Activated T-cell treated with anti-CD3 and anti-CD28 coated beads, Interleukin-2, amount 50 U/mL, for 24 hours (primary cell): ENCODE measurements at regions not wholly inside any gene's neighbourhood (a gene's known extent, or its start where the extent isn't known, plus 50 kb on each side); places are given as distances from the start of the nearest gene placed in this dataset.

Experiments
- DNase-seq: peaks from one replicate; pipeline ENCODE4 v3.0.0-alpha.2; 2020
- H3K27ac Mint-ChIP-seq: 2 replicates; pipeline ENCODE4 v1.8.0; 2020; ENCODE audit warnings: mild to moderate bottlenecking, mixed read lengths
- H3K27me3 Mint-ChIP-seq: 2 replicates; pipeline ENCODE4 v1.8.0; 2020; ENCODE audit warnings: mixed read lengths
- H3K36me3 Mint-ChIP-seq: 2 replicates; pipeline ENCODE4 v1.8.0; 2020; ENCODE audit warnings: low read depth, mixed read lengths
- H3K4me1 Mint-ChIP-seq: 2 replicates; pipeline ENCODE4 v1.8.0; 2020; ENCODE audit warnings: low read depth, mixed read lengths
- H3K4me3 Mint-ChIP-seq: 2 replicates; pipeline ENCODE4 v1.8.0; 2020; ENCODE audit warnings: mild to moderate bottlenecking, moderate library complexity, mixed read lengths
- H3K9me3 Mint-ChIP-seq: 2 replicates; pipeline ENCODE4 v1.8.0; 2020; ENCODE audit warnings: mixed read lengths

DNA sequence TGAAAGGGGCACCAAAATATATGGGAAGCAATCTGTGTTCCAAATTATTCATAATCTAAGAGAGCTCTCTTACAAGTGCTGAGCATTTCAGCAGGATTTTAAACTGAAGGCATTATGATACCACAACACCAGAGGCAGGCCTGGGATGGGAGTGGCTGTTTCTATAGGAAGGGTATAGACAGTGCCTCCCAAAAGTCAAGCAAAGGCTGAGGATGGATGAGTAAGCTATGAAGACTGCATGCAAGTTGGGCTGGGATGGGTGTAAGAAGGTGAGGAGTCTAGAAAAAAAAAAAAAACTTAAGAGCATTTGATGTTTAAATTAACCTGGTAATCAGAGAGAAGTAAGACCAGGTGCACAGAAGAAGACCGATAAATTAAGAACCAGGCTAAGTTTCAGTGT is 132.5 kb downstream of the OSR1 start:
- H3K4me1 Mint-ChIP-seq, result no peaks in the 10 kb centered on the region
- no peaks in the 10 kb centered on the region for H3K36me3 Mint-ChIP-seq
- DNase-seq, result no peak
- H3K4me3 Mint-ChIP-seq, result no peak overlapping the region
- H3K9me3 Mint-ChIP-seq, result no peaks in the 10 kb centered on the region
- H3K27ac Mint-ChIP-seq, result no peak overlapping the region
- H3K27me3 Mint-ChIP-seq, result no peaks in the 10 kb centered on the region

DNA sequence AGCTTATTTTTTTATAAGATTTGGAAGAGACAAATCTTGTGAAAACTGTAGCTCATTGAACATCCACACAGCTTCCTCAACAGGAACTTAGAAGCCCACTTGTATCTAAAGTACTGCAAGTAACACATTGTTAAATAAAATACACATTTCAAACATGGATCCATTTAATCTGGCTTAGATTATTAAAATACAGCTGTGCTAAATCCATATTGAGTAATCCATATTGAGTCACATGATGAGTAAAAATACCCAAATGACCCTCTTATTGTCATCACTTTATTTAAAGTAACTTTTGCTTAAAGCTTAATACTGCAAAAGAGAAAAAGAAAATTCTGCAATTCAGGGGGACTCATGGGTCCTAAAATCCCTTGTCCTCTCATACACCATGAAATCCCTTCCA is 133.3 kb downstream of the OSR1 start:
- DNase-seq, result no peak
- H3K36me3 Mint-ChIP-seq, result no peaks in the 10 kb centered on the region
- no peaks in the 10 kb centered on the region for H3K27me3 Mint-ChIP-seq
- no peak overlapping the region for H3K27ac Mint-ChIP-seq
- no peak overlapping the region for H3K4me3 Mint-ChIP-seq
- no peaks in the 10 kb centered on the region for H3K4me1 Mint-ChIP-seq
- no peaks in the 10 kb centered on the region for H3K9me3 Mint-ChIP-seq

DNA sequence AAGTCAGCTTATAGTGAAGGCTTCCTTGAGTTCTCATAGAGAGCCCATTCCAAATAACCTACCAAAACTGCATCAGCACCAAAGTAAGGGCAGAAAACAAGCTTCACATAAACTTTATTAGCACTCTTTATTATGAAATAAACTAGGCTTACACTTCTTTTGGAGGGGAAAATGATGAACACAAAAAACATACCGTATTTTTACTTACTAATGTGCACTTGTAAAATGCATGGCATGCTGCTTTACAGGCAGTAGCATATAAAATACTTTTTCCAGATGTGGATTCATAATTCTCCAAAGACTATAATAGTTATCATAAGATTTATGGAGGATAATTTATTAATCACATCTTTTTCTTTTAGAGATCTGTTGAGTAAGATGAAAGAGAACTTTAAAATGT is 133.9 kb downstream of the OSR1 start:
- Mint-ChIP-seq H3K4me3 (no peak overlapping the region), H3K36me3 (no peaks in the 10 kb centered on the region), H3K9me3 (no peaks in the 10 kb centered on the region), H3K27me3 (no peaks in the 10 kb centered on the region), H3K4me1 (no peaks in the 10 kb centered on the region), H3K27ac (no peak overlapping the region)
- DNase-seq, result no peak

DNA sequence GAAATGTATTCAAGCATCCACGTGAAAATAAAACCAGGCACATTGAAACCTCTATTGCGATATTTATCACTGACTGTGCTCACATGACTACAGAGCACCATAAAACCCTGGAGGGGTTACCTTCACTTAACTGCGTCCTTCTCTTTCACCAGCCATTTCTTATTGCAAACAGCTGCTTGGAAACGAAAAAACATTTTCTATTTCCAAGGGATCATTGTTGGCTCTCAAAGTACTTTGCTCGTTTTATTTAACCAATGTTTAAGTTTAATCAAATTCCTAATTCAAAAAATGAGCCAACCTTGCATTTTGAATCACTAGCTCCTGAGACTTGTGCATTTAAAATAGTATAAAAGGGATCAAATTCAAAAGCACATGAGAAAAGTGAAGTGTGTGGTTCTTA is 134.4 kb downstream of the OSR1 start:
- DNase-seq, result no peak
- H3K27me3 Mint-ChIP-seq, result no peaks in the 10 kb centered on the region
- no peaks in the 10 kb centered on the region for H3K9me3 Mint-ChIP-seq
- H3K4me3 Mint-ChIP-seq, result no peak overlapping the region
- no peaks in the 10 kb centered on the region for H3K4me1 Mint-ChIP-seq
- H3K36me3 Mint-ChIP-seq, result no peaks in the 10 kb centered on the region
- no peak overlapping the region for H3K27ac Mint-ChIP-seq

DNA sequence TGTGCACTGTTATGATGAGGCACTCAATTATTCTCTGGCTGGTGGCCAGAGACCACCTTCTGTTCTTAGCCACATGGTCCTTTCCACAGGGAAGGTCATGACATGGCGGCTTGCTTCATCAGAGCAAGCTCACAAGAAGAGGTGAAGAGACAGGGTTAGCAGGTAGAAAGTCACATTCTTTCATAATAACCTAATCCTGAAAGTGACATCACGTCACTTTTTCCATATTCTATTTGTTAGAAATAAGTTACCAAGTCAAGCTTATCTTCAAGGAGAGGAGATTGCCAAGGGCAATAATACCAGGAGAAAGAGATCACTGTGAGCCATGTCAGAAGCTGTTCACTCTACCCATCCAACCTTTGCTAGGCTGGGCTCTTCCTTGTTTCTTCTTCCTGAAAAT is 139.4 kb downstream of the OSR1 start:
- Mint-ChIP-seq H3K9me3 (no peaks in the 10 kb centered on the region), H3K27me3 (no peaks in the 10 kb centered on the region), H3K27ac (no peak overlapping the region), H3K4me3 (no peak overlapping the region), H3K36me3 (no peaks in the 10 kb centered on the region), H3K4me1 (peaks cover 1% of the 10 kb centered on the region)
- DNase-seq, result no peak

DNA sequence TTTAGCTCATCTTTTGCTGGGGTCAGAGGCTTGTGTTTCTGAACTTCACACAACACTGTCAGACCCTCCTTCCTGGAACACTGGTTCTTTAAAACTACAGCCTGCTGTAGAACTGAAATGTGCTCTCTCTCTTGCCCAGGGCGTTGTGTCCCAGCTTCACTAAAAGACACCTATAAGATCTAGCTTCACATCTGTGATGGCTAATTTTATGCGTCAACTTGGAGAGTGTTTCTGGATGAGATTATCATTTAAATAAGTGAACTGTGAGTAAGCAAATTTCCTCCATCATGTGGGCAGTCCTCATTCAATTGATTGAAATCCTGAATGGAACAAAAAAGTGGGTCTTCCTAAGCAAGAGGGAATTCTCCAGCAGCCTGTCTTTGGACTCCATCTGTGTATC is 140.3 kb downstream of the OSR1 start:
- H3K27me3 Mint-ChIP-seq, result no peaks in the 10 kb centered on the region
- peaks cover 1% of the 10 kb centered on the region for H3K4me1 Mint-ChIP-seq
- no peak overlapping the region for H3K27ac Mint-ChIP-seq
- no peak for DNase-seq
- no peaks in the 10 kb centered on the region for H3K9me3 Mint-ChIP-seq
- no peak overlapping the region for H3K4me3 Mint-ChIP-seq
- H3K36me3 Mint-ChIP-seq, result no peaks in the 10 kb centered on the region

DNA sequence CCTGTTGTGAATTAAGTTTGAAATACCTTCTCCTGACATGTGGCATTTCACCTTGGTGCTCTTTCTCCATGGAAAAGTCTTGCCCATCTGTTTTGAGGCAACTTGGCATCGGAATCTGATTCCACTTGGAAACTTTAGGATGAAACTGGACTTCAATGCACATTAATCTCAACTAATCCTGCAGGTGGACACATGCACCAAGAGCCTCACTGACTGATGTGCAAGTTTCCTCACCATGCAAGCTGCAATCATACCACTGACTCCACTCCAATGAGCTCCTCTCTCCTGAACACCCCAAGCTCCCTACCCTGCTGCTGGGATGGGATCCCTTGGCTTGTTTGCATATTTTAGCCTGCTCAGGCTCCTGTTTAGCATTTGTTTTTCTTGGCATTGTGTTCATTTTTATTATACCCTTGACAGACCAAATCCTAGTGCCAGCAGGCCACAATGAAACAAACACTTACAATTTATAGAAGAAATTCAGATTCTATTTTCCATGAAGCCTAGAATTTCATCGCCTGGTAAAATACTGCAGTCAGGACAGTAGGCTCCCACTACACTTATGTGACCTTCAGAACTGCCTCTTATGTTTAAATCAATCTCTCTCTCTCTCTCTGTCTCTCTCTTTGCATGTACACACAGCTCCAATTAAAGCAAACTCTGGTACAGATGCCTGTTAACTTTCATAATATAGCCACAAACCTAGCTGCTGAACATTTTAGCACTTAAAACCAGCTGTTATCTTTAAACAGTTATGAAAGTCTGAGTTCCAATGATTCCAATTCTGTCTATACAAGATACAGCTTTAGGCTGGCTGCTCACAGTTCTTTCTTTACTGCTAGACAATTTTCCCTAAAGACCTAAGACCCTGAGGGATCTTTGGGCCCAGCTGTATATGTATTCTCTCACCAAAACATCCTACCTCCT is 141.5 kb downstream of the OSR1 start:
- Mint-ChIP-seq H3K9me3 (no peaks in the 10 kb centered on the region), H3K27ac (no peak overlapping the region), H3K4me3 (no peak overlapping the region), H3K4me1 (peaks cover 1% of the 10 kb centered on the region), H3K36me3 (no peaks in the 10 kb centered on the region), H3K27me3 (no peaks in the 10 kb centered on the region)
- DNase-seq, result no peak

DNA sequence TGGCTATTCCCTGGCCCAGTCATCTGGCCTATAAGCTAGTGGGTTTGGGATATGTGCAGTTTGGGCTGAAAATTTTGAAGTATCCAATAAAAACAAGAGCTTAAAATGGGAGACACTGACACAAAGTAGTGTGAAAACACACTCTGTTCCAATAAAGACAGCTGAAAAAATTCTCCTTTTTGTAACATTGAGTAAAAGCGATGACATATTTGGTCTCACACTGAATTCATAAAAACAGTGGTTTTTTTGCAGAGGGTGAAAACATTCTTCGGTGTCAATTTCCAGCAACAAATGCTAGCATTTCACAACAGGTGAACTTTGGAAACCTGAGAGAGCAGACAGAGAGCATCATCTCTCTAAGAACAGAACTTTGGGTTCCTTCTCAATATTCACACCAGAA is 142.2 kb downstream of the OSR1 start:
- Mint-ChIP-seq H3K27me3 (no peaks in the 10 kb centered on the region), H3K4me1 (peaks cover 1% of the 10 kb centered on the region), H3K9me3 (no peaks in the 10 kb centered on the region), H3K27ac (no peak overlapping the region), H3K36me3 (no peaks in the 10 kb centered on the region), H3K4me3 (no peak overlapping the region)
- DNase-seq, result no peak

DNA sequence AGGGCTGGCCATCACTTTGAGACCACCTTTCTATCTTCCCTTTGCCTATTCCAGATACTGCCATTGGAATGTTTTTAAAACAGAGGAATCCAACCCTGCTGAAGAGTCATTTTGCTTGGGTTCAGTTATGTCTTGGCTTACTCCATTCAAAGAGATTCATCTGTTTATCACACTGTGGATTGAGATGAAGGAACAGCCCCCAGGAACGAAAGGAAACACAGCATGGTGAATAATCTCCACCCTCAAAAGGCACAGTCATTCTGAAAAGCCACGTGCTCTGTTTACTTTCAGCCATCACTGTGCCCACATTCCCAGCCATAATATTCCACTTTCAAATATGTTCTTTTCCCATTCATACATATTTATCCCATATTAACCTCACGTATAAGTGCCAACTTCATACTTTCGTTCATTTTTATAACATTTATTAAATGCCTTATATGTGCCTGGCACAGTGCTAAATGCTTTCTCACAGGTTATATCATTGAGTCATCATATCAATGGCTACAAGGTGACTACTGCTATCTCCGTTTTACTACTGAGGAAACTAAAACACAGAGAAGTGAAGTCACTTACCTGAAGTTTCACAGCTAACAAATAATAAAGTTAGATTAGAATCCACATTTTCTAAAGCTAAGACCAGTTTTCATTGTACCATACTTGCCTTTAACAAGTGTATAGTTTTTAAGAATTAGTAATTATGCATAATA is 143.6 kb downstream of the OSR1 start:
- no peak overlapping the region for H3K27ac Mint-ChIP-seq
- H3K4me3 Mint-ChIP-seq, result no peak overlapping the region
- peaks cover 1% of the 10 kb centered on the region for H3K4me1 Mint-ChIP-seq
- no peaks in the 10 kb centered on the region for H3K27me3 Mint-ChIP-seq
- H3K36me3 Mint-ChIP-seq, result no peaks in the 10 kb centered on the region
- no peaks in the 10 kb centered on the region for H3K9me3 Mint-ChIP-seq
- no peak for DNase-seq

DNA sequence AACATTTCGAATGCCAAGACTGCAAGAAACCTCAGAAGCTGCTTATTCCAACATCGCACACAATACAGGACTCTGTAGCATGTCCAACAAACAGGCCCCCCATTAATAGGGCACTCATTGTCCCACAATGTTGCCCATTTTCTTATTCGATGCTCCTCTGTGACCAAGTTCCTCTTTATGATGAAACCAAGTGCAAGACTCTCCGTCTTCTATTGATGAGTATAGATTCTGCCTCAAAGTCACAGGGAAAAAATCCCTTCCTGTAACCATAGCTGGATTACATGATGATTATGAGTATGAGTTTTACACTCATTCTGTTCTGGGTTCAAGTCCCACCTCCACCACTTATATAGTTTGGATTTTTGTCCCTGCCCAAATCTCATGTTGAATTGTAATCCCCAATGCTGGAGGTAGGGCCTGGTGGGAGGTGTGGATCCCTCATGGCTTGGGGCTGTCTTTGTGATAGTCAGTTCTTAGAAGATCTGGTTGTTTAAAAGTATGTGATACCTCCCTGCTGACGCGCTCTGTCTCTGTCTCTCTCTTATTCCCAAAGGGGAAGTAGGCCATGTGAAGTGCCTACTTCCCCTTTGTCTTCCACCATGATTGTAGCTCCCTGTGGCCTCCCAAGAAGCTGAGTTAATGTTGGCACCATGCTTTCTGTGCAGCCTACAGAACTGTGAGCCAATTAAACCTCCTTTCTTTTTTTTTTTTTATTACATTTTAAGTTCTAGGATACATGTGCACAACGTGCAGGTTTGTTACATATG is 148.7 kb downstream of the OSR1 start:
- H3K27me3 Mint-ChIP-seq, result no peaks in the 10 kb centered on the region
- no peaks in the 10 kb centered on the region for H3K36me3 Mint-ChIP-seq
- no peak for DNase-seq
- no peaks in the 10 kb centered on the region for H3K9me3 Mint-ChIP-seq
- no peak overlapping the region for H3K4me3 Mint-ChIP-seq
- peaks cover 1% of the 10 kb centered on the region for H3K4me1 Mint-ChIP-seq
- H3K27ac Mint-ChIP-seq, result no peak overlapping the region

DNA sequence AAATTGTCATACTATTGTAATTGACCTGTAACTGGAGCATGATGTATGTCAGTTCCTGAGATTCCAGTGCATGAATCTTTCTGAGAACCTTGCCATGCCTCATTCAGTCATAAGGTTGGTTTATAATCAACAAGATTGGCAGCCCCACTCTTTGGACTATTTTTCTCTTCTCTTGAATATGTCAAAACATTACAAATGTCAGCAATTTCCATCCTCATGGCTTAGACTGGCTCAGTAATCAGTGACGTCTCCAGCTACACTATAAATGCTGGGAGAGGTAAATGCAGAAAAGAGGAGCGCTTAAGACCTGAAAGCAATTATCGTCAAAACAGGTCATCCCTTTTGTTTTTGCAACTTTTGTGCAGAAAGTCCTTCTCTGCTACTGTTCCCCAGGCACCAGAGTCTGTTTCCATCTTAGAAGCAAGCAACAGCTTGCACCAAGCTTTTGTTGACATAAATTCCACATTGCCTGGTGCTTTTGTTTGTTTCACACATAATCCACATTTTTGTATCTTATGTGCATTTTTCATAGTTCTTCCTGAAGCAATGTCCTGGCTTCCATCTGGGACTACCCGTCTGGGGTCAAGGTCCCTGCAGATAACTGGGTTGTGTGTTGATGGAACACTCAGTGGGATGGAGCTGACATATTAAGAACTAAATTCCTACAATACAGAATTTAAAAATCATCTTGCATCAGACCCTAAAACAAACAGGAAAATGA is 149.8 kb downstream of the OSR1 start:
- no peak for DNase-seq
- no peak overlapping the region for H3K4me3 Mint-ChIP-seq
- H3K27me3 Mint-ChIP-seq, result no peaks in the 10 kb centered on the region
- no peaks in the 10 kb centered on the region for H3K4me1 Mint-ChIP-seq
- H3K9me3 Mint-ChIP-seq, result no peaks in the 10 kb centered on the region
- H3K27ac Mint-ChIP-seq, result no peak overlapping the region
- H3K36me3 Mint-ChIP-seq, result no peaks in the 10 kb centered on the region

DNA sequence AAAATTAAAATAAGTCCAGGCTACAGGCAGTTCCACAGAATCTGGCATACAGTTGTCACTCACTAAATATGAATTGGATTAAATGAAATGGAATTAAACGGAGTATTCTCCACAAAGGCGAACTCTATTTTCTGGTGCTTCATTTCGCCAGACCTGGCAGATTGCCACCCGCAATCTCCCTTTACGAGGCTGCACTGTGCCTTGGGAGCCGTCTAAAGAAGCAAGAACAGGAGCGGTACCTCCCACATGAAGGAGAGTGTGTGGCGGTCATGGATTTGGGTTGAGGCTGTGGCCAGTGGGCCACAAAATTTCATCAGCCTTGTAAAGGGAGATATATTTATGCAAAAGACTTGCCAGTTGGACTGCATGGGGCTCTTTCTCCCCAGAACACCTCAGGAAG is 151.0 kb downstream of the OSR1 start:
- H3K4me1 Mint-ChIP-seq, result no peaks in the 10 kb centered on the region
- no peaks in the 10 kb centered on the region for H3K9me3 Mint-ChIP-seq
- H3K4me3 Mint-ChIP-seq, result no peak overlapping the region
- H3K27ac Mint-ChIP-seq, result no peak overlapping the region
- no peaks in the 10 kb centered on the region for H3K36me3 Mint-ChIP-seq
- DNase-seq, result no peak
- H3K27me3 Mint-ChIP-seq, result no peaks in the 10 kb centered on the region

DNA sequence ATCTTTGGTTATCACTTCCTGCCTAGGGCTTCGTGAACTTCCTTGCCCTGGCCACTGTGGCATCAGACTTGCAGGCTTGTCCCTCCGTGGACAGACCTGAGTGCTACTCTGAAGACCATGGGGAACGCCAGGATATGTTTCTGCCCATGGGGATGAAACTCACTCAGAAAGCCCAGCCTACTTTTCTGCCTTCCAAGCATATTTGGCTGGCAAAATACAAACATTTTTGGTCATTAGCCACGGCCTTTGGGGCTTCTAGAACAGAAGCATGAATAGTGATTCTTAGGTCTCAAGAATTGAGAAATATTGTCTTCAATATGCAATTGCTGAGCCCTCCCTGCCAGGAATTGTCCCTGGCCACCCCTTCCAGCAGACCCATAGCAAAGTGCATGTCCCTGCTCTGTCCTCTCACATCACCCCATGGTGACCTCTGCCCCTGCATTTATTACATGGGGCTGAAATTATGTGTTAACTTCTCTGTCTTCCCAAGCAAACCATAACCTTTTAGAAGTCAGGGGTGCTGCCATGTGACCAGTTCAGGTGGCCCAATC is 152.4 kb downstream of the OSR1 start:
- DNase-seq, result no peak
- no peaks in the 10 kb centered on the region for H3K36me3 Mint-ChIP-seq
- H3K27ac Mint-ChIP-seq, result no peak overlapping the region
- H3K4me3 Mint-ChIP-seq, result no peak overlapping the region
- no peaks in the 10 kb centered on the region for H3K27me3 Mint-ChIP-seq
- H3K4me1 Mint-ChIP-seq, result no peaks in the 10 kb centered on the region
- H3K9me3 Mint-ChIP-seq, result no peaks in the 10 kb centered on the region

DNA sequence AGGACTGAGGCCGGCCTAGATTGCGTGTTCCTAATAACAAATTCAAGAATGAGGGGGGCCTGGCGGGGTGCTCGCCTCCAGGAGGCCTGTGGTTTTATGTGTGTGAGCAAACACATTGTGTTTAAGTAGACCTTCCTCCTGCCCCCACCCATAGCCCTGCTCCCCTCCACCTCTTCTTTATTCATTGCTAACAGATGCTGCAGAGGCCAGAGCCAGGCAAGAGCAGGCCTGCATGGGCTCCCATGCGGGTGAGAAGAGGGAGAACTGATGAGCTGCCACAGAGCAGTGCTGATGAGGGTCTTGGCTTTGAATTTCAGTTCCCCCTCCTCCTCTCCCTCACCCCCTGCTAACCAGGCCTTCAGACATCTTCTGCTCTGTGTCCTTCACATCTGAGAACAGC is 154.6 kb downstream of the OSR1 start:
- no peak for DNase-seq
- Mint-ChIP-seq H3K4me1 (no peaks in the 10 kb centered on the region), H3K9me3 (no peaks in the 10 kb centered on the region), H3K27ac (no peak overlapping the region), H3K36me3 (no peaks in the 10 kb centered on the region), H3K4me3 (no peak overlapping the region), H3K27me3 (no peaks in the 10 kb centered on the region)
